NCI-H2081 treated with DMSO at 0.1 percent for 48 hours (cell line): ENCODE measurements at regions not wholly inside any gene's neighbourhood (a gene's known extent, or its start where the extent isn't known, plus 50 kb on each side); places are given as distances from the start of the nearest gene placed in this dataset.

Experiments used
- DNase-seq: peaks from one replicate; lab custom pipeline; 2025; lab: John Stamatoyannopoulos, UW

- DNase-seq, result no peak
Observed at GRCh38 chr2:236673823-236674185, 104.2 kb downstream of the ACKR3 start.

DNA sequence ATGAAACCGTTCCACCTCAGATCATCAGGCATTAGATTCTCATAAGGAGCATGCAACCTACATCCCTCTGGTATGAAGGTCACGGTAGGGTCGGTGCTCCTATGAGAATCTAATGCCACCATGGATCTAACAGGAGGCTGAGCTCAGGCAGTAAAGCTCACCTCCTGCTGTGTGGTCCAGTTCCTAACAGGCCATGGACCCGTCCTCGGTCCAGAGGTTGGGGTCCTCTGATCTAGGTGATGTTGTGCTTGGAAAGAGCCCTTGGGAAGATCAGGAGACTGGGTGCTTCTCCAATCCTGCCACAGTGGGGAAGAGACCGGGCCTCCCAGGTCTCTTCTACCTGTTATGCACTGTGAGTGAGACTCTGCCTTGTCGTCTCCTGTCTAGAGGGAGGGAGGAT, 104.6 kb downstream of the ACKR3 start:
- no peak for DNase-seq

DNA sequence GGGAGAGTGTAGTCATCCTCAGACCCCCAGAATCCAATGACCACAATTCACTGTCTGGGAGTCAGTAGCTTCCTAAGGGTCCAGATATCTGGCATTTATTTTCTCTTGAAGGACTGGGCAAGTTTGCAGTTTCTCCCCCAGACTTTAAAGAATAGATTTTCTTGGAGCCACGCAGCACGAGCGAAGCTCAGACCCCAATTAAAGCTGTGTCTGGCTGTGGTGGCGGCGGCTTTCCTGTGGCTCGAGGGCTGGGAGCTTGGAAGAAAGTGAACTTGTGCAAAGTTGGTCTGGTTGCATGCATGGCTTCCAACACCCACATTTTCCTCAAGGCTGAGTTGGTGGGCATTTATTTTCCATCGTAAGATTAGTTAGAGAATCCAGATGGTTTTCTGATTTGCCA, 105.0 kb downstream of the ACKR3 start:
- DNase-seq, result no peak

GRCh38 chr2:236675051-236675450, 105.4 kb downstream of the ACKR3 start:
- no peak for DNase-seq

GRCh38 chr2:236675526-236675925, 105.9 kb downstream of the ACKR3 start:
- DNase-seq, result no peak

- no peak for DNase-seq
Observed at GRCh38 chr2:236676136-236676873, 106.7 kb downstream of the ACKR3 start.

DNA sequence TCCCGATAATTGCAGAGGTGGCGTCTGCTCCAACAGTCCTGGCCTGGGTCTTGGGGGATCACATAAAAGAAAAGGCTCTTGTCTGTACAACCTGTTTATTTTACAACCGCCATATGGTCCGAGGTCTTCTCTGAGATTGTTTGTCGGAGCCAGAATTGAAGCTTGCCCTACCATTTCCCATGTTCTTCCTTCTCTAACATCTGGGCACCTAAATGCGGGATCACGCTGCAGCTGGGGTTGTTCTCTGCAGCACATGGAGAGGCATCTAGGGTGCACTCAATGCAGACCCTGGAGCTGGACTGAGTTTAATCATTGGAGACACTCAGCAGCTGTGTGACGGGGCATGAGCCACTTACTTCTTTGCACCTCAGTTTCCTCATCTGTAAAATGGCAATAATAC, 107.7 kb downstream of the ACKR3 start:
- DNase-seq, result no peak

DNA sequence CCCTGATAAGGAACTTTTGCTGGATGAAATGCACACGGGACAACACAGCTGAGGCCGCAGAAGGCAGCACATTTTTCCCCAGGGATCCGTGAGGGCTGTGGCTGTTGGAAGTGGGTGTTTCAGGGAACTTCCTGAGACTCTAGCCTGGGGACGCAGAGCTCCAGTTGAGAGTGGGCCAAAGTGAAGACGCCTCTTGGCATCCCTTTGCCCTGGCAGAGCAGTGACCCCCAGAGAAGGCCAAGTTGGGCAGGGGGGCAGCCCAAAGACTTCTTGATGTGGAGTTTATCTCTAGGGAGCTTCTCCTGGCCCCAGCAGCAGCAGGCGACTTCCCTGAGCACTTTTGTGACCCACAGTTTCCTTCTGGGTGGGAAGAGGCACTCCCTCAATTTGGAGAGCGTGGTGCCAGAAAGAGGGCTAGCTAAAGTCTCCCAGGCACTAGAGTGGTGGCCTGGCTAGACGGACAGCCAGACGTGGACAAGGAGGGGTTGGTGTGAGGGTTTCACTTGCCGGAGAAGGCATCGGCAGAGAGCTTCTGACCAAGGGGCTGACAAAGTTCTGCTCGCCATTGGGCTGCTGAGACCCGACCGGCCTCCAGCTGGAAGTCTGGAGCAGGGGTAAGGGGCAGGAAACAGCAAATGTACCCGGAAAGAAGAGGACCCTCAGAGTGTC, 108.8 kb downstream of the ACKR3 start:
- DNase-seq, result no peak

DNA sequence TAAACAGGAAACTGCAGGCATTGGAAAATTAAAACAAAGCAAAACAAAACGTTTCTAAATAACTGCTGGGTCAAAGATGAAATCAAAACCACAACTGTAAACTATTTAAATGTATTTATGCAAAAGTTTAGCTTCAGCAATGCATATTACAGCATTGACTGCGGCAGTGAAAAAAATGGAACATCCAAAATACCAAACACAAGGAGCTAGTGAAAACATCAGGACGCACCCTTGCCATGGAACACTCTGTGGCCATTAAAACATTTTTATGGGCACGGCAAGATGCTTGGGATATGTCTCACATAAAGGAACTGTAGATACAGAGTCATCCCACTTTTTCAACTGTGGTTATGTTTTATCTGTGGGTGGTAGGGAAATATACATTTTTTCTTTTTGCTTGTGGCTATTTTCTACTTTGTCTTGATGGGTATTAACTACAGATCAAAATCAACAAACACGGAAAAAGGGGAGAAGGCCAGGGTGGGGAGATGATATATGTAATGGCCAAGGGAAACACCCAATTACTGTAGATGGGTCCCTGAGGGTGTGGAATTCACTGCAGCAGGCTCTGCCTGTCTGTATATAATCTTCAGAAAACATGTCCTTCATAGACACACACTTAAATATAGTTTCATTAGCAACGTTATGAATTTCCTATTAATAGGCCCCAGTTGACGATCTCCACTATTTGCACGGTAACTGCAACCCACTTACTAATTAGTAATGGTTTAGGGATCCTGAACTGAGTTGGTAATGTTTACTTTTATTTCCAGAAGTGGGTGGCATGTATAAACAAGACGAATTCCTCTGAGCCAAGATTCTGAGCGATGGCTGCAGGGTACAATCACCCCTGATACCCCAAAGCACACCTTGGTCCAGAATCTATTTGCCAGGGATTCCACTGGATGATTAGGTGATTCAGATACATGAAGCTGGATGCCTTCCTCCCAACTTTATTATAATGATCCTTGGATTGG, 110.5 kb downstream of the ACKR3 start:
- no peak for DNase-seq

DNA sequence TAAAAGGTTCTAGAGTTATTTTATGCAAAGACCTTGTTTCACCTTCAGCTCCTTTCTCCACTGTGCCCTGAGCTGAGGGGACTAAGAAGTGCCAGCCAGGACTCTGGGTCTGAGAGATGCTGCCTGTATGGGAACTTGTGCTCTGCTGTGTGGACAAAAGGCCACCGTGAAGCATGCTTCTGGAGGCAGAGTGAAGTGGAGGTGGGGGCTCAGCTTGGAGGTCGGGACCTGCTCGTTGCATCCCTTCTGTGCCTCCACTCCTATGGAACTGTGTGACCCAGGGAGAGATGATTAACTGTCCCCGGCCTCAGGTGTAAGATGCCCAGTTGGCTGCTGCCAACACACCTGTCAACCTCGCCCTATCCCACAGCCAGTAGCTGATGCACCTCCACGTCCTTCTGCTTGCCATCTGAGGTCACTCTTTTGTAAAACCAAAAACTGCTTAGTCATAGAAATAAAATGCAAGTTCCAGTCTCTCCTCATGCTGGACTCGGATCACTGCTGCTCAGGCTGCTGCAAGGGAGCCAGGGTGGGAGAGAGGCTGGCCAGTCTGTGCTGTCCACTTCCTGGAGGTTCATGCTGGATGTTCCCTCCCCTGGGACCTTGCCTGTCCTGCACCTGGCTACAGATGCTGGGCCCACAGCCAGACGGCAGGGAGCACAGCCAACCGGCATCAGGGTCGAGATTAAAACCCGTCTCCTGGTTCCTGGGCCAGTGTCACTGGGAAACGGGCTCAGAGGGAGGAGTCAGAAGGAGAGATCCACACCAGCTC, 113.2 kb downstream of the ACKR3 start:
- DNase-seq, result no peak

DNA sequence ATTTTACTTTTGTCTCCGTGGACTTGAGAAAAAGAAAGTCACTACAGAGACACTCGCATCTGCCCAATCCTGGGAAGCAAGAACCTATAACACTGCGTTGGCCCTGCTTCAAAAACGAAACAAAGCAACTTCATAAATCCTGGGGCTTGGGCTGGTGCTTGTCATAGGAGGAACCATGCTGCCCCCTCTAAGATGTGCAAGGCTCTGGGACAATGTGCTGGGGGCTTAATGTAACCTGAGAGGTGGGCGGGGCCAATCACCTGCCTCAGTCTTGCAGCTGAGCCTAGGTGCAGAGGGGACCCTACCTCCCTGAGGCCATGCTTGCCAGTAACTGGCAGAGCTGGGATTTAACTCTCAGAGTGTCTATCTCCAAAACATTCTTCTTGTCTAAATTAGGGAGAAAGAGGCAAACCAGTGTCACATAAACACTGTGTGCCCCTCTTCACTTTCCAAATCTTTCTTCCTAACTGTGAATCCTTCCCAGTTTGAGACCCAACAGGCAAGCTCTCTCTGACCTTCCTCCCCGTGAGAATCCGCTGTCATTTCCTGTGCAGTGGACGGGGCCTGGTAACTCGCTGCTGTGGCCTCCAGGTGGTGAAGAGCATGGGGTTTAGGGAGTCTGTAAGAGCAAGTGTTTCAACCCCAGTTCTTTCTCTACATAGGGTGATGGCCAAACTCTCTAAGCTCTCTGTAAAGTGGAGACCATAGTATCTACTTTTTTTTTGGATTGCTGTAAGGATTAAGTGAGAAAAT, 115.1 kb downstream of the ACKR3 start:
- no peak for DNase-seq

DNA sequence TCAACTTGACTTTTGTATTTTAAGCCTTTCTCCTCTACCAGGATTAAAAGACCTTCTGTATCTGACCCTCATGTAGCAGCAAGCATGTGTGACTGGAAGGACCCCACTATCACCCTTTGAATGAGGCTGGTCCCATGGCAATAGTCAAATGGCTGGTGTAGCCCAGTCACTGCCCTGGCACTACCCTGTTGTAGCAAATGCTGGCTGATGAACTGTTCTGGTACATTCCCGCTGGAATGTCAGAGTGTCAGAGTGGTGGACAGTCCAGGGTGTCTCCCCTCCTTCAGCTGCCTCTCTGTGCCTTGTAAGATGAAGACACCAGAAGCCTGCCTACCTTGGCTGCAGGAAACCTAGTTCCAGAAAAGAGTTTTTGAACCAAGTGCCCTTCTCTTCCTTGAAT, 115.7 kb downstream of the ACKR3 start:
- no peak for DNase-seq

- no peak for DNase-seq
Observed at GRCh38 chr2:236685979-236686520, 116.4 kb downstream of the ACKR3 start.

DNA sequence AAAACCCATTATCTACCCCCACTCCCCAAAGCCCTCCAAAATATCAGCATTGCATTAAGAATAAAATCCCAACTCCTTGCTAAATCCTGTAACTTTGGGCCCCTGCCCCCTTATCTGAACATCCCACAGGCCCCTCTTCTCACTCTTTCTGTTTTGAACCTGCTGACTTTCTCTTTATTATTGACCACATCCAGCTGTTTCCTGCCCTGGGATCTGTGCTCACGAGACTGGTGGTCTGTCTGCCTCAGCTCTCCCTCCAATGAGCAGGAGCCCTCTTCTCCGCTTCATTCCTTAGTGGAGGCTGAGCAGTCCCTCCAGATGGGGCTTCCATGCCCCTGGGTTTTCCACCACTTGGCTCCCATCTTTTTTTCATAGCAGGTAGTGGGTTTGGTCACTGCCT, 116.9 kb downstream of the ACKR3 start:
- no peak for DNase-seq

- no peak for DNase-seq
Observed at GRCh38 chr2:236687296-236687965, 117.8 kb downstream of the ACKR3 start.

DNA sequence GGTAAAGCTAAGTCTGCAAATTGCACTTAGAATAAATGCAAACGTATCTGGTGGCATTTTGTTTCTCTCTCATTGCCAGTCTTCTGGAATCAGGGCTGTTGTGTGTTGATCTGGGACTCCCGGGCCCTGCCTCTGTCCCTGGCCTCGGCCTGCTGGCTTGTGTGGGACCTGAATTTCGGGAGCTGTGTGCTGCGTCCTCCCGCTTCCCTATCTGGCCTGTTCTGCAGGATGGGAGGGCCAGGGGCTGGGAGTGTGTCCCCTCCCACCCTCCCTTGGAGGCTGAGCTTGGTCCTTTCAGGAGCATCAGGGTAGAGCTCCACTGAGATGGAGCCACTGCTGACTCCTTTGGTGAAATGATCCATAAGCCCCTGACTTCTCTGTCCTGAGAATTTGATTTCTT, 118.5 kb downstream of the ACKR3 start:
- DNase-seq, result no peak

- no peak for DNase-seq
Observed at GRCh38 chr2:236688563-236689392, 119.2 kb downstream of the ACKR3 start.

GRCh38 chr2:236689393-236689700, 119.7 kb downstream of the ACKR3 start:
- DNase-seq, result no peak

DNA sequence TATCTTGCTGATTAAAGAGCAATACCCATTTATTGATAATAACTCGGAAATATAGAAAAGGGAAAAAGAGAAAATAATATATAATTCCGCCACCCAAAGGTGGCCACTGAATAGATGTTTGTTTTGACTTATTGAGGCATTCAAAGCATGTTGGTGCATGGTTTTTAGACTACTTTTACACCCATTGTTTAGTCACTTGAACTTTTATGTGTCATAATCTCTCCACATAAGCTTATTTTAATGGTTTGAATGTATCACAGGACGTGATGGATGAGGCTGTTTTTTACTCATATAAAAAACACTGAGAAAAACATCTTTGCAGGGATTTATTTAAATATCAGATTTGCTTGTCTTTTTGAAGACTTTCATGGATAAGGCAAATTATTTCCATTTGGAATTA, 120.4 kb downstream of the ACKR3 start:
- DNase-seq, result no peak

GRCh38 chr2:236690726-236691125, 121.1 kb downstream of the ACKR3 start:
- DNase-seq, result no peak
